BE2C (cell line): ENCODE measurements at regions not wholly inside any gene's neighbourhood (a gene's known extent, or its start where the extent isn't known, plus 50 kb on each side); places are given as distances from the start of the nearest gene placed in this dataset.

Experiments used
- DNase-seq: peaks from one replicate; pipeline ENCODE4 v3.0.0-alpha.2; 2020
- H3K27me3 ChIP-seq: fragments of 250-450 bp; sonication (Bioruptor Pico); 2 replicates; pipeline ENCODE4 v1.5.1; 2020; ENCODE audit warnings: mild to moderate bottlenecking
- H3K36me3 ChIP-seq: fragments of 250-450 bp; sonication (Bioruptor Pico); 2 replicates; pipeline ENCODE4 v1.5.1; 2020; ENCODE audit warnings: mild to moderate bottlenecking
- H3K4me1 ChIP-seq: fragments of 250-450 bp; sonication (Bioruptor Pico); 2 replicates; pipeline ENCODE4 v1.5.1; 2020
- H3K4me3 ChIP-seq: 2 replicates; pipeline ENCODE4 v1.5.1; 2011; ENCODE audit warnings: low read depth, low read length
- H3K9me3 ChIP-seq: fragments of 250-450 bp; sonication (Bioruptor Pico); 2 replicates; pipeline ENCODE4 v1.5.1; 2020
- TF ChIP-seq, protein P1 (sequence below): IDR thresholded peaks from 2 replicates; pipeline ENCODE4 v1.5.1; 2012; ENCODE audit warnings: mild to moderate bottlenecking, low read depth, low read length

DNA sequence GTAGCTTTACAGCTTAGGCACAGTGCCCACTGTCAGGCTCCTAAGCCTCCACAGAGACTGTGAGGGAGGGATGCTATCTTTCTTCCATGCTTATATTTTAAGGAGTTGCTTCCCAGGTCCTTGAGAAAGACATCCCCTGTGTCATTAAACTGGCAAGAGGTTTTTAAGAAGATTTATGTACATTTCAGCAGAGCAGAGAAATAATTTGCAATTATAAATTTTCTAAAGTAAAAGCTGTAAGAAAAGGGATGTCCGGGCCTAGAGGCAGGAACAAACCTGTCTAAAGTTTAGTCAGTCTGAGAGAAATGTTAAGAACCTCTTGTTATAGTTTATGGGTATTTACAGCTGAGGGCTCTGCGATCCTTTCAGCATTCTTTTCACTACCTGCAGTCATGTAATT lies 716.1 kb downstream of the SLC16A7 start:
- Histone ChIP-seq H3K4me3 (no peak overlapping the region), H3K4me1 (no peaks in the 10 kb centered on the region), H3K27me3 (no peaks in the 10 kb centered on the region), H3K36me3 (no peaks in the 10 kb centered on the region), H3K9me3 (no peaks in the 10 kb centered on the region)
- TF ChIP-seq, protein P1, sequence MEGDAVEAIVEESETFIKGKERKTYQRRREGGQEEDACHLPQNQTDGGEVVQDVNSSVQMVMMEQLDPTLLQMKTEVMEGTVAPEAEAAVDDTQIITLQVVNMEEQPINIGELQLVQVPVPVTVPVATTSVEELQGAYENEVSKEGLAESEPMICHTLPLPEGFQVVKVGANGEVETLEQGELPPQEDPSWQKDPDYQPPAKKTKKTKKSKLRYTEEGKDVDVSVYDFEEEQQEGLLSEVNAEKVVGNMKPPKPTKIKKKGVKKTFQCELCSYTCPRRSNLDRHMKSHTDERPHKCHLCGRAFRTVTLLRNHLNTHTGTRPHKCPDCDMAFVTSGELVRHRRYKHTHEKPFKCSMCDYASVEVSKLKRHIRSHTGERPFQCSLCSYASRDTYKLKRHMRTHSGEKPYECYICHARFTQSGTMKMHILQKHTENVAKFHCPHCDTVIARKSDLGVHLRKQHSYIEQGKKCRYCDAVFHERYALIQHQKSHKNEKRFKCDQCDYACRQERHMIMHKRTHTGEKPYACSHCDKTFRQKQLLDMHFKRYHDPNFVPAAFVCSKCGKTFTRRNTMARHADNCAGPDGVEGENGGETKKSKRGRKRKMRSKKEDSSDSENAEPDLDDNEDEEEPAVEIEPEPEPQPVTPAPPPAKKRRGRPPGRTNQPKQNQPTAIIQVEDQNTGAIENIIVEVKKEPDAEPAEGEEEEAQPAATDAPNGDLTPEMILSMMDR = no peak
- DNase-seq = no peak

DNA sequence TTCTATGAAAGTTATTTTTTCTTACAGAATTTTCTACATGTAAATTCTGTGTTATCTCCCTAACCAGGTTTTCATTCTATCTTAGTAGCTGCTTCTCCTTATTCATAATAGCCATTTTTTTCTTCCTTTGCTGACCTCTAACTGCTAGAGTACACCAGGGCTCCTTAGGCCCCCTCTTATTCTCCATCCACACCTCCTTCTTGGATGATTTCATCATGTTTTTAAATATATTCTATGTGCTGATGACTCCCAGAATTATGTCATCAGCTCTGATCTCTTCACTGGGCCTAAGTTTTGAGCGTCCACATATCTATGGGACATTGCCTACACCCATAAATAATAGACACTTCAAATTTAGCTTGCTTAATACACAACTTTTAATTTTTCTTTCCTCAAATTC lies 721.5 kb downstream of the SLC16A7 start:
- no peak for DNase-seq
- no peaks in the 10 kb centered on the region for H3K9me3 ChIP-seq
- no peaks in the 10 kb centered on the region for H3K36me3 ChIP-seq
- no peaks in the 10 kb centered on the region for H3K27me3 ChIP-seq
- H3K4me1 ChIP-seq = no peaks in the 10 kb centered on the region
- H3K4me3 ChIP-seq = no peak overlapping the region
- TF ChIP-seq, protein P1 = no peak

- Histone ChIP-seq H3K36me3 (no peaks in the 10 kb centered on the region), H3K4me3 (no peak overlapping the region), H3K9me3 (no peaks in the 10 kb centered on the region), H3K27me3 (no peaks in the 10 kb centered on the region), H3K4me1 (no peaks in the 10 kb centered on the region)
- no peak for DNase-seq
- TF ChIP-seq, protein P1 = no peak
These were observed 728.9 kb downstream of the SLC16A7 start for GRCh38 chr12:60324746-60325145.

DNA sequence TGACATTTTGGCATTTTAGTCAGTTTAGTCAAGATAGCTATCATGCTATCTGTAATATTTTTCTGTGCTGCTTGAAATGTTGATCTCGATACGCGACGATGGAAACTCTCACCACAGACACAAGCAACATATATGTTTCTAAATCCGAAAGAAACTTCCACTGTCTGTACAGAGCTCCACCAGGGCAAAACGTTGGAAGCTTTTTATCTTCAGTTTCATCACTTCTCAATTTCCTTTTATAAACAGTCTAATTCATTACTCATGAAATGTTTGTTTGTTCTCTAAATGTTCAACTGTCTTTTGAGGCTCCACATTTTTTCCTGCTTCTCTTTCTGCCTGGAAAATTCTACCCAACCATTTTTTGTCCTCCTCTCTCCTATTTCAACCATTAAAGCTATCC lies 737.6 kb downstream of the SLC16A7 start:
- H3K4me3 ChIP-seq = no peak overlapping the region
- TF ChIP-seq, protein P1 = no peak
- H3K9me3 ChIP-seq = no peaks in the 10 kb centered on the region
- H3K36me3 ChIP-seq = no peaks in the 10 kb centered on the region
- H3K27me3 ChIP-seq = no peaks in the 10 kb centered on the region; the same call in 1 of the 2 replicates
- DNase-seq = no peak
- H3K4me1 ChIP-seq = no peaks in the 10 kb centered on the region

DNA sequence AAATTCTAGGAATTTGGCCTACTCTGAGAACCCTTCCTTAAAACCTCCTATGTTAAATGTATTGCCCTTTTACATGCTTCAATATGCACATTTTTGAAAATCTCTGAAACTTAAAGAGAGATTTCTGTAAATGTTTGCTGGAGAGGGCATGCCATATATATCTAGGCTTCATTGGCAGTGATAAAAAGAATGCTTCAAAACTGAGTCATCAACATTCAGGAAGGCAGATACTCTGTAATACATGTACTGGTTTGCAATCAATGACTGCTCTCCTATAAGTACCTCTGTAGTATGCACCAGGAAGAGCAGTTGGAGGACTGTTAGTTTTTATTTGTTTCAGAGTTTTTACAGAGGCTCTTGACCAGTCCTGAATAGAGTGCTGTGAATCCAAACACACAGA lies 739.9 kb downstream of the SLC16A7 start:
- TF ChIP-seq, protein P1 = no peak
- Histone ChIP-seq H3K4me1 (no peaks in the 10 kb centered on the region), H3K27me3 (no peaks in the 10 kb centered on the region; the same call in 1 of the 2 replicates), H3K36me3 (no peaks in the 10 kb centered on the region), H3K9me3 (no peaks in the 10 kb centered on the region), H3K4me3 (no peak overlapping the region)
- DNase-seq = no peak

GRCh38 chr12:60337839-60338549 lies 742.2 kb downstream of the SLC16A7 start:
- TF ChIP-seq, protein P1 = no peak
- no peaks in the 10 kb centered on the region; the same call in 1 of the 2 replicates for H3K27me3 ChIP-seq
- no peaks in the 10 kb centered on the region for H3K4me1 ChIP-seq
- H3K4me3 ChIP-seq = no peak overlapping the region
- no peaks in the 10 kb centered on the region for H3K9me3 ChIP-seq
- no peak for DNase-seq
- no peaks in the 10 kb centered on the region for H3K36me3 ChIP-seq
